GM21367 (cell line): ENCODE measurements at regions not wholly inside any gene's neighbourhood (a gene's known extent, or its start where the extent isn't known, plus 50 kb on each side); places are given as distances from the start of the nearest gene placed in this dataset.

Experiments
- ATAC-seq: cut with Tn5 transposase; IDR thresholded peaks from one replicate; pipeline ENCODE4 v1.9.1; 2021; ENCODE audit not compliant: unreplicated experiment

DNA sequence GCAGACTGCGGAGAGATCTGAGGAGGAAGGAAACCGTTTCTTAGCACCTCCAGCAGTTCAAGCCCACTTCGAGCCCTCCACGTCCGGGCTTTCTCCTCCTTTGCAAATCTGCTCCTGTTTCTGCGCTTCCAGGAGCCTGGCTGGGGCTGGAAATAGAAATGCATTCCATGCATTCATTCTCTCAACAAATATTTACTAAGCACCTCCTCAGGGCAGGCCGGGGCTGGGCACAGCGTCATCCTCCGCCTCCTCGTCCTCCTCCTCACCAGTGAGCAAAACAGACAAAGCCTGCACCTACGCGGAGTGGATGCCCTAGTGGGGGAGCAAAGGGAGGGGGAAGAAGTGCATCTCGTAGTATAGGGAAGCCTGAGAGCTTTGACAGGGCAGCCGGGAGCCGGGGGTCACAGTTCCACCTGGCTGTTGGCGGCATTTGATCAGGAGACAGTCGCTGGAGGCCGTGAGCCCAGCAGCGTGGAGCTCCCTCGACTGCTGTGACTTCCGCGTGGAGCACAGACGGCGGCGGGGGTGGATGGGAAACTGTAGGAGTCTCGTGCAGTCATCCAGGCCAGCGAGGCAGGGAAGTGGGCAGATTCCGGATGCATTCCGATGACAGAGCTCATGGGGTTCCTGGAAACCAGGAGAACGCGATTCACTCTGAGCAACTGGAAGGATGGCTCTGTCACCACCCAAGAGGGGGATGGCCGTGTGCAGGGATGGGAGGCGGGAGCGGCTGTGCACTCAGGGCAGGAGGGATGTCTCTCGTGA is 93.5 kb downstream of the SIK1 start:
- ATAC-seq: no peak

DNA sequence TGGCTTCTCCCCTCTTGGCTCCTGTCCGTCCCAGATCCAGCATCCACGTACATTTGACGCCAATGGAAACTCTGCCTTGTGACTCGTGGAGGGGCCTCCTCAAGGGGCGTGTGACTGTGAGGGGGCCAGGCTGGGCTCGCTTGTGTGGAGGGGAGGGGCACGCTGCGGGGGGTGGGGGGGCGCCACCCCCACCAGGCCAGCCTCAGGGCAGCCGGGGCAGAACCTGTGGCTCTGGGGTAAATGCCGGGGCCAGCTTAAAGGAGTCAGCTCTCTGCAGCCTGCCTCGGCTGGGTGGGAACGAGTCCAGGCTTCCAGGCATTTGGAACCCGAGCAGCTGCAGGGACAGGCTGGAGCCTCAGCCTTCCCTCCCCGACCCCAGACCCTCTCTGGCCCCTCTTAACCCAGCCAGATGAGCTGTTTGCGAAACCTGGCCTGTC is 94.1 kb downstream of the SIK1 start:
- no peak for ATAC-seq

DNA sequence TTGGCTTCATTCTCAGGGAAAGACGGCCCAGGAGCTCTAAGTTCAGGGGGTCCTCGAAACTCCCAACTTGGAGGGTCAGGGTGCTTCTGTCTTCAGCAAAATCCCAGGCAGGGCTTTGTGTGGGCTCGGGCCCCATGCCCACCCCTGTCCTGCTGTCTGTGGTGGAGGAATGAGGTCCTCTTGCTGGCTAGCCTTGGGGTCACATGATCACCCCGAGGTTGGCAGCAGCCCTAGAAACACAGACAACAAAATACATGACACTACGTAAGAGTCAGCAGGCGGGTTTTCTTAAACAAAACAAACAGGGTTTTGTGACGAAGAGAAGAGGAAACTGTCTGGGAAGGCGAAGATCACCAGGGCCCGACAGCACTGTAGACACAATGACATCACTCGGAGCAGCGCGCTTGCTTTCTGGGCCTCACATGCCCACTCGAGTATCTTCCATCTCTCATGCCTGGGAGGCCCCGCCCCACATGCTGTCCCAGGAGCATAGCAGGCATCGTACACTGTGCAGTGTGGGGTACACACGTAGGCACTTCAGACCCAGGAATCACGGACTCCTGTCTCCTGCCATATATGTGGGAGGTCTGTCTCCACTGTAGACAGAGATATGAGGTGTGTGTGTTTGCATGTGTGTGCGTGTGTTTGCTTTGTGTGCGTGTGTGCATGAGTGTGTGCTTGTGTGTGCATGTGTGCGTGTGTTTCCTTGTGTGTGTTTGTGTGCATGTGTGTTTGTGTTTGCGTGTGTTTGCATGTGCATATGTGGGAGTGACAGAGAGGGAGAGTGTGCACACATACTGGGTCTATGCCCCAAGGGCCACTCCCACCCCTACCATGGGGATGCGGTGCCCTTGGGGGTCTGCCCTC is 94.7 kb downstream of the SIK1 start:
- ATAC-seq: no peak

DNA sequence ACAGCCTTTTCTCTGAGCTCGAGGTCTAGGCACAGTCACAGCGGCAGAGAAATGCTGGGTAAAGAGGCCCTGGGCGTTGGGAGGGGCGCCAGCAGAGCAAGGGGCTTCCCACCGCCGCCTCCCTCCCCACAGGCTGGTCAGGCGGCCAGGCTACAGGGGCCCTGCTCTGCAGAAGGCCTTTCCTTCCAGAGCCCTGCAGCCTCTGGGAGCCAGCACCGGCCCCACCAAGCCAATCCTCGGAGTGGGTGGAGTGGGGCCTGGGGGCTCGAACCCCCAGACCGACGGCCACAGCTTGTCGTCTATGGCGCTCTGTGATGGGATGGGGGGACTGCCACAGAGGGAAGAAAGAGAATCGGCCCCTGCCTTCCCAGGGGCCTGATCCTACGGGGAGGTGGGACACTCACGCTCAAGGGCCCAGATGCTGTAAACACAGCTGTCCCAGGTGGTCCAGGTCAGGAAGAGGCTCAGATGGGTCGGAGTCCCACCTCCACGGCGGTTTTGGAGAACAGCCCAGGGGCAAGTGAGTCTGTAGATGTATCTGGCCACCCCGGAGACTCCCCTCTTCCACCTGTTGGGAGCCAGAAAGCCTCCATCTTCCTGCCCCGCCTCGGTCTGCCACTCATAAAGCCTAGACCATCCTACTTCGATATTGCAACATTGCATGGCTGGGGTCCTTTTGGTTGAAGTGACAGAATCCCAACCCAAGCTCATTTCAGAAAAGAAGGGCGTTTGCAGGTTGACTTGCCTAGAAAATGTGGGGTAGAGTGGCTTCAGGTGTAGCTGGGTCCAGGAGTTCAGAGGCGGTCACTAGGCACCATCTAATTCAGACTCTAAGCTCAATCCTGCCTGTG is 95.6 kb downstream of the SIK1 start:
- no peak for ATAC-seq

DNA sequence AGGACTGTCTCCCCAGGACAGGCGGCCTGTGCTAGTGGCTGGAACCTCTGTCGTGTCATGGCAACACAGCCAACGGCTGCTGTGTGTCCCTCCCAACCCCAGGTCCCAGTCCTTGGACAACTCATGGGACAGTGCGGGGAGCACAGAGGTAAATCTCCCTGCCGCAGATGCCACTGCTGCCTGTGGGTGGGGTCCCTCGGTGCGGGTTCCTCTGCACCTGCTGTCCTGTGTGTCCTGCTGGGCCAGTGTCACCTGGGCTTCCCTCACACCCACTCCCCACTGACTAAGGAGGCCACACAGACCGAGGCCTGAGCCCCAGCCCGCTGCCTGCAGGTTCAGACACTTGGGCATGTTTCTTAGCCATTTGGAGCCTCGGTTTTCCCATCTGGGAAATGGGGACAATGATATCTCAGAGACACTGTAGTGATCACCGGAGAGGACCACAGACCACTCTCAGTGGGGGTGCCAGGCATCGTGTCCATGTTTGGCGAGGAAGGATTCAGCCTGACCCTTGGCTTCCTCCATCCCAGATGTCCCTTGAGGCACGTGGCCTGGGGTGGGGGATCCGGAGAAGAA is 96.5 kb downstream of the SIK1 start:
- ATAC-seq: no peak

DNA sequence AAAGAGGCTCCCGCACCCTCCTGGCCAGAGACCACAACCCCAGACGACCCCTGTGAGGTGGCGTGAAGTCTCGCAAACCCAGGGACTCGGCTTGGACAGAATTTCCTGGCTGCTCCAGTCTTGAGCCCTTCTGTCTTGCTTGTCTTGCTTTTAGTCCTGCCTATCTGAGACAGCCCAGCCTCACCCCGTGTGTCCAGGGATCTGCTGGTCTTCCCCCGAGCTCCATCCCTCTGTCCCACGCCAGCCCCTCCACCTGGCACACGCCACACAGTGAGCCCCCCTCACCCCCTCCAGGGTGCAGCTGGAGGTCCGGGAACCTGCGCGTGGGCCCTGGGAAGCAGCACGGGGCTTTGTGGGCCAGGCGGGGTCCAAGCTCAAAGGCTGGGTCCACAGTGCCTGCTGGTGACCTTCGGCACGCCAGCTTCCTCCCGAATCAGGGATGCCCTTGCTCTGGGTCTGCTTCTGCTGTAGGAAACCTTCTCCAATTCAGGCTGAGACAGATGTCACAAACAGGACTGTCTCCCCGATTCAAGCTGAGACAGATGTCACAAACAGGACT is 97.1 kb downstream of the SIK1 start:
- ATAC-seq: no peak

DNA sequence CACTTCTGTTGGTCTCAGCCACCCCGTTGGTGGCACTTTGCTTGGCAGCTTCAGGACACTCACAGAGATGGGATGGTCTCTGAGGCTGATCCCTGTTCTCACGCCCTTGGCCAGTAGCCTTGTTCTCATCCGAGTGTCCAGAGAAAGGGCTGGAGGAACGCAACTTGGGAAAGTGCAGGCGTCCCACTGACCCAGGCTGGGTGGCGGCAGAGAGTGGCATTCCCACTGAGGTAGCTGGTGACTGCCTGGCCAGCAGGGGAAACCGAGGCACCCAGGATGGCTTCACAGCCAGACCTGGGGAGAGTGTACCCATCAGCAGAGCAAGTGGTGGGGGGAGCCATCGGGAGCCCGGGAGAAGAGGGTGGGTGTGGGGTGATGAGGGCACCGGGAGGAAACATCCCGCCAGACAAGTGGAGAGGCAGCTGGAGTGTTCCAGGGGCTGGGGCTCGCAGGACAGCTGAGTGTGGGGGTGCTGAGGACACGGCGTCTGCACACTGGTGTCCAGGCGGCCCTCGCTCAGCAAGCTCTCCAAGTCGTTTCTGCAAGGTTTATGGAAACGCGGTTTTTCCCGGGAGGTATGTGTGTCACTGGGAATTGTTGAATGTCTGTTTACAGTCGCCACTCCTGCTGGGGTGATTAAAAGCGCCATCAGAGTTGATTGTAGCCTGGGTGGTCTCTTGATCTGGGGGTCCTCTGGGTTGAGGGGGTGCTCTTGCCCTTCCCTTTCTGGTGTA is 97.8 kb downstream of the SIK1 start:
- ATAC-seq: no peak

DNA sequence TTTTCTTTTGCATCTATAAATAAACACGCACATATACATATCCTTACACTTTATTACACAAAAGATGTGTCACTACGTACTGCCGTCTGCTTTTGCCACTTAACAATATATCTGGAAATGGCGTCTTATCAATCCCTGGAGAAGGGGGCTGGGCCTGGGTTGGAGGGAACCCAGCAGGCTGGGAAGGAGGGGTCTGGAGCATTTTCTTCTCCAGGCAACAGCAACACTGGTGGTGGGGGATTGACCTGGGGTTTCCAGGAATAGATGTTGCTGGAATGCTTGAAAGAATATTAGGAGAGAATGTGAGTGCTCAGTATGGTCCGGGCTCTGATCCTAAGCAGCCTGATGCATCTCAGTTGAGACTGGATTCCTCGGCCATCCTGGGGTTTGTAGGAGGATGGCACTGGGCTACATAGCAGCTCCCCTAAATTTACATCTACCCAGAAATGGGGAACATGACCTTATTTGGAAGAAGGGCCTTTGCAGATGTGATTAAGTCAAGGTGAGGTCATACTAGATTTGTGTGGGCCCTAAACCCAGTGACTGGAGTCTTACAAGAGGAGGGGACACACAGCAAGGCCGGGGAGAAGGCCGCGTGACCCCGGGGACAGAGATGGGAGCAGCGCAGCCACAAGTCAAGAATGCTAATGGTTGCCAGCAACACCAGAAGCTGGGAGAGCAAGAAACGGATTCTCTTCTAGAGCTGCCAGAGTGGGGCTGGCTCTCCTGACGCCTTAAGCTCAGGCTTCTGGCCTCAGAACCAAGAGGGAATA is 98.6 kb downstream of the SIK1 start:
- no peak for ATAC-seq

DNA sequence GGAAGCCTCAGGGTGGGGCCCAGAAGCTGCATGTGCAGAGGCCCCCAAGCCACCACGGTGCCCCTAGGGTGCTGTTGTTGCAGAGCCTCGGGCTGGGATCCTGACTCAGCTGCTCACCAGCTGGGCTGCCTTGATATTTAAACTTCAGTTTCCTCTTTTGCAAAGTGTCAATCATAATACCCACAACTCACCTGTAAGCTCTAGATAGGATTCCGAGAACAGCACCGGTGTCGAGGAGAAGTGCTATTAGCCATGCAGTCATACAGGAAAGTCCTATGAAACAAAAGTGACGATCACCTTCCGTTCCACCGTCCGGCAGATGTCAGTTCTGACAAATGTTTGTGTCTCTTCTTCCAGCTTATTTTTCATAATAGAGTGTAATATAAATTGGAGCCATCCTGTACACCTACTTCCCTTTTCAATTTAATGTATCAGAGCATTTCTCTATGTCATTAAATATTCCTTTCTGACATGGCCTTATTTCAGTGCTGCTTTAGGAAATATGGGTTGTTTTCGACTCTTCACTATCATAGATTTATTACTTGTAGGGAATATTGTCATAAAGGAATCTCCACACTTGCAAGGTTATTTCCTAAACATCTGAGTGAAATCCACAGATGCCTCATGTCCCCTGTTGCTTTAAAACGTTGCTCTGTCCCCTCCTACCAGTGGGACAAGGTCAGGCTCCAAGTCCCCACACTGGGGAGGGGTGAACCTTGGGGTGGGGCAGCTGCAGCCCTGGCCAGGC is 100.8 kb downstream of the SIK1 start:
- no peak for ATAC-seq

DNA sequence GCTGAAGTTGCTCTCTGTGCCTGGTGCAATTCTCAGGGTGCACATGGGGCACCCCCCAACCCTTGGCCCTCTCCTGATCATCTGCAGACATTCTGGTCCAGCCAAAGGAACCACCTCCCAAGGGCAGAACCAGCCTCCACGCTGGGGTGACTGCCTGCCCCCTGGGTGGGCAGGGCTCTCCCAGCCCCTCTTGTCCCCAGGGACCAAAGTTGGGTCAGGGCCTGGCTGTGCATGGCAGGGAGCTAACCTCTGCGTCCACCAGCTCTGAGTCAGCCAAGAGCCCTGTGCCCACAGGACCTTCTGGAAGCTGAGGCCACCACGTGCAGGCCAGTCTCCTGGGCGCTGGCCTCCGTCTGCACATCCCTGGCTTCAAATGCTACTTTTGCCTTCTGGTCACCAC is 101.9 kb downstream of the SIK1 start:
- no peak for ATAC-seq

DNA sequence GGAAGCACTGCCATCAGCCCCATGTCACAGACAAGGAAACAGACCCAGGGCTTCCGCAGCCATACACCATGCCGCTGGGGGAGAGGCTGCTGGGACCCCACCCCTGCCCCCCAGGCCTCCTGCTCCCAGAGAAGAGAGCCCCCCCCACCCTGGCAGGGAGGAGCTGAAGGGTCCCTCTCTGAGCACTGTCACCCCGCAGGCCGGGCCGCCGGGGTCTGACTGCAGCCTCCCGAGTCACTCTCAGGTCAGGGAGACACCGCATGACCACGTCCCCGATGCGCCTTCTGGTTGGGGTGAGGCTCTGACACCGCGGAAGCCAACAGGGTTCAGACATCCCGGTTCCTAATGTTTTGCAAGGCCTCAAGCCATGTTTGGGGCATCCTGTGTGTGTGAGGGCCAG is 102.3 kb downstream of the SIK1 start:
- no peak for ATAC-seq

DNA sequence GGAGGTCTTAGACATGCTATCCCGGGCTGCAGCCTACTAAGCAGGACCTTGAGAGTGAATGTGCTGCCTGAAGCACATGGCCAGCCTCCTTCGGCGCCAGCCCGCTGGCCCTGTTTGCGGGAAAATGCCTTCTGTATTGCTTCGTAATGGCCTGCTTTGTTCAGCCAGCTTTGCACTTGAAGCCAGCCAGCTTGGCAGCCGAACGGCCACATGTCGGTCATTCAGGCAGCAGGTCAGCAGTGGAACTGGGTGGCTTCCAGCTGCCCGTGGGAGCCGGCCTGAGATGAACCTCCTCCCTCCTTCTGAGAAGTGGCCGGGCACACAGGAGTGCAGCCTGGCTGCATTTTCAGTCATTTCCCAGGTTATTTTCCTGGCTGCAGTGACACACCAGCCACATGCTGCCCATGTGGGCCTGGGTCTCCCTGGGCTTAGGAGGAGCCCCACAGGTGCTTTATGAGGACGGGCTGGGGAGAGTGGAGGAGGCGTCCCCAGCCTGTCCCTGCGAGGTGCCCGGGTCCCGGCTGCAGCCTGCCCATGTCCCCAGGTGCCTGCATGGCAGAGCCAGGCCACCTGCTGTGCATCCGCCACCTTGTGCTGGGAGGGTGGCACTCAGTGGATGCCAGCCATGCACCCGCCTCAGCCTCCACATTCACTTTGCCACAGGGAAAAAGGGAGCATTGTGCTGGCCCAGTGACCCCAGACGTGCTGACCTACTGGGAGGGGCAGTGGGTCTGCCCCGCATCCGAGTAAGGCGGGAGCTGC is 103.5 kb downstream of the SIK1 start:
- no peak for ATAC-seq

DNA sequence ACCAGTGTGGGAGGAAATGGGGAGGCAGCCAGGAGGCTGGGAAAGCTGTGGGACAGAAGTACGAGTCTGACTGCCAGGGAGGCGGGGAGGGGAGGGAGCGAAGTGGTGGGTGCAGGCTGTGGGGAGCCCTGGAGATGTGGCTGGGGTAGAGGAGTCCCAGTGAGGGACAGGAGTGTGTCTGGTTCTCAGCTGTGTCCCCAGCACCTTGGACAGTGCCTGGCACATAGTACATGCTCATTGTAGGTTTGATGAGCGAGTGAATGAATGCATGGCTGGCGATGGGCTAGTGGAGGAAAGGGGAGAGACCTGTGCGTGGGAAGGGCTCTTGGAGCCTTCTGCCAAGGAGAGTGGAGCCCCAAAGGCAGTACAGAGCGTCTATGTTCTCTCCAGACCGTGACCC is 104.1 kb downstream of the SIK1 start:
- ATAC-seq: no peak

DNA sequence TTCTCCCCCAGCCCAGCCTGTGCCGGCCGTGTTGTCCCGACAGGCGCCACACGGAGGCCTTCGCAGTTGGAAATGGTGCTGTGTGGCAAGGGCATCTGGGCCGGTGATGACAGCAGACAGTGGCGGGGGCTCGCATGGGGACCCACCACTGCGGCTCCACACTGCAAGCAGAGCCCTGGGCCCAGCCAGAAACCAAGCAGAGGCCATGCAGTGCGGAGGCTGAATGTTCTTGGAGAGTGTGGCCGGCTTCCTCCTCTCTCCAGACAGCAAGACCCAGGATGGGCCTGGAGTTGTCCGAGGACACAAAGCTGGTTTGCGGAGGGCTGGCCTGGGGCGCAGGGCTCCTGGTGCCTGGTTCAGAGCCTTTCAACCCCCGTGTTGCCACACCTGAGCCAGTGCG is 104.6 kb downstream of the SIK1 start:
- no peak for ATAC-seq

DNA sequence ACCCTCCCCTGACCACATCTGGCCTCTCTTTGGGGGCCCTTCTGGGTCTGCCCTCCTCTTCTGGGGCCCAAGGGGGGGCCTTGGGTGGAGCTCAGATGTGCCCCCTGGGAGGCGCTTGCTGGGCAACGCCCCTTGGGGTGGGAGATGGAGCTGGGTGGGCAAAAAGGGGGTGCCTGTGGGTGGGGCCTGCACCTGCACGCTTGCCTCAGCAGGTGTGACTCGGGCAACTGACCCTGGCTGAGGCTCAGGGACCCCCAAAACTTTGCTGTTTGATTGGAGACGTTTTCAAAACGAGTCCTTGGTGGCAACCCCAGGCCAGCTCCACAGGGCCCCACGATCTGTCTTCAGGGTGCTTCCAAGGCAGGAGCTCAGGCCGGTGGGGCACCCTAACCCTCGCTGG is 105.3 kb downstream of the SIK1 start:
- no peak for ATAC-seq

DNA sequence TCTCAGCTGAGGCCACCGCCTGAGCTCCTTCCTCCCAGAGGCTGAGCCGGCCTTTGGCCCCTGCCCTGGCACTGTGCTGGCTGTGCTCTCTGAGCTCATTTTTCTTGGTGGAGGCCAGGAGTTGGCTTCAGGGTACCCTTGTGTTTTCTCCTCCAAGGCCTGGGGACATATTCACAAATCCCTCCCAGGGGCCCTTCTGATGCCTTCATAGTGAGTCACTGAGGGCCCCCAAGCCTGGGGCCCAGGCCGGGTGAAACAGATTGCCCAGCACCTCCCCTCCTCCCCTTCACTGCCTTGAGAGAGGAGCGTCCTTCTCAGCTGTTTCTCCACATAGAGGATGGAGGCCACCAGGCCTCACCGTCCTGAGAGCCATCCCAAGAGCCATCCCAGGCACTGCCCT is 105.8 kb downstream of the SIK1 start:
- no peak for ATAC-seq

DNA sequence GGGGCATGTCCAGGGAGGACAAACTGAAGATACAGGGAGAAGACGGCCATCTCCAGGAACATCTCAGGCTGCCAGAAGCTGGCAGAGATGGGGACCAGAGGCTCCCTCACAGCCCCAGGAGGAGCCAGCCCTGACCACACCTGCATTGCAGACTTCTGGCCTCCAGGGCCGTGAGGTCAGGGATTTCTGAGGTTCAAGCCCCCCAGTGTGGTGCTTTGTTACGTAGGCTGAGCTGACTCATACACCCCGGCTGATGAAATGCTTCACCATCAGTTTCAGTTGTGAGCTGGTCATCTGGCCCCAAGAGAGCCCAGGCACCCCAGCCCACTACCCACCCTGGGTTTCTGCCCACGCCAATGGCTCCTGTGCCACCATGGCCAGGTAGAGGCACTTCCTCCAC is 106.4 kb downstream of the SIK1 start:
- no peak for ATAC-seq
